HCT116 (cell line): ENCODE measurements at regions not wholly inside any gene's neighbourhood (a gene's known extent, or its start where the extent isn't known, plus 50 kb on each side); places are given as distances from the start of the nearest gene placed in this dataset.

Experiments used
- CEBPB ChIP-seq: IDR thresholded peaks from 2 replicates; pipeline ENCODE4 v1.6.1; 2012; ENCODE audit warnings: low read depth
- ZNF274 ChIP-seq: fragments of 200-500 bp; sonication (Bioruptor generic); IDR thresholded peaks from 2 replicates; pipeline ENCODE4 v1.6.1; 2014; ENCODE audit warnings: mild to moderate bottlenecking, low read depth, low read length, inconsistent platforms
- TF ChIP-seq, protein P1 (sequence below), 3 experiments: fragments of 200-600 bp in 1 of 3; sonication (generic) in 1 of 3; IDR thresholded peaks in 2 of 3; conservative IDR thresholded peaks in 1 of 3; 2 replicates each; pipeline ENCODE4 v1.5.1; 2012 to 2017; ENCODE audit warnings: low read depth in 2 of 3, low read length in 2 of 3, antibody characterized with exemption in 1 of 3, borderline replicate concordance in 1 of 3, control low read depth in 1 of 3, mild to moderate bottlenecking in 1 of 3, mixed read lengths in 1 of 3, mixed run types in 1 of 3, moderate library complexity in 1 of 3; ENCODE audit not compliant: insufficient read depth in 1 of 3
- TF ChIP-seq, protein P2 (sequence below): IDR thresholded peaks from 2 replicates; pipeline ENCODE4 v1.6.1; 2012

DNA sequence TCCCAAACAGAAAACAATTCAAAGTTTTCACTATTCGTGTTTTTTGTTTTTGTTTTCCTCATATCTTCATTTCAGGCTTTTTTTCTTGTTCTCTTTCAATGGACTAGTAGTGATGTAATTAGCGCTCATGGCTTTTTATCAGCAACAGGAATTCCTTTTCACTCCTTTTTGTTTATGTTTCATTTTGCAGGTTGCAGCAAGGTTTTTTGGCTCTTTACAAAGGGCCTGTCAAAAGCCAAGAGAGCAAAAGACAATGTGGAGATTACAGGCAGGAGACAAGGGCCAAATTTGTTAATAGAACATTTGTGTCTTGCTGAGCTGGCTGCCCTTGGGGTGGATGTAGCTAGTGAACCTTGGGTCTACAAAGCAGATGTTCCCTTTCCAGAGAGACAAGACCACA, 467.4 kb upstream of the CDH20 start:
- TF ChIP-seq CEBPB, result no peak
- TF ChIP-seq, protein P1, sequence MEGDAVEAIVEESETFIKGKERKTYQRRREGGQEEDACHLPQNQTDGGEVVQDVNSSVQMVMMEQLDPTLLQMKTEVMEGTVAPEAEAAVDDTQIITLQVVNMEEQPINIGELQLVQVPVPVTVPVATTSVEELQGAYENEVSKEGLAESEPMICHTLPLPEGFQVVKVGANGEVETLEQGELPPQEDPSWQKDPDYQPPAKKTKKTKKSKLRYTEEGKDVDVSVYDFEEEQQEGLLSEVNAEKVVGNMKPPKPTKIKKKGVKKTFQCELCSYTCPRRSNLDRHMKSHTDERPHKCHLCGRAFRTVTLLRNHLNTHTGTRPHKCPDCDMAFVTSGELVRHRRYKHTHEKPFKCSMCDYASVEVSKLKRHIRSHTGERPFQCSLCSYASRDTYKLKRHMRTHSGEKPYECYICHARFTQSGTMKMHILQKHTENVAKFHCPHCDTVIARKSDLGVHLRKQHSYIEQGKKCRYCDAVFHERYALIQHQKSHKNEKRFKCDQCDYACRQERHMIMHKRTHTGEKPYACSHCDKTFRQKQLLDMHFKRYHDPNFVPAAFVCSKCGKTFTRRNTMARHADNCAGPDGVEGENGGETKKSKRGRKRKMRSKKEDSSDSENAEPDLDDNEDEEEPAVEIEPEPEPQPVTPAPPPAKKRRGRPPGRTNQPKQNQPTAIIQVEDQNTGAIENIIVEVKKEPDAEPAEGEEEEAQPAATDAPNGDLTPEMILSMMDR (IDR thresholded peaks at IDR 0.05 in 2 of 3, conservative IDR thresholded peaks at IDR 0.05 in 1 of 3; ENCODE audit: borderline replicate concordance in 1 of 3, insufficient read depth in 1 of 3, low read depth in 2 of 3, low read length in 2 of 3), result no peak
- TF ChIP-seq, protein P2, sequence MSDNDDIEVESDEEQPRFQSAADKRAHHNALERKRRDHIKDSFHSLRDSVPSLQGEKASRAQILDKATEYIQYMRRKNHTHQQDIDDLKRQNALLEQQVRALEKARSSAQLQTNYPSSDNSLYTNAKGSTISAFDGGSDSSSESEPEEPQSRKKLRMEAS, result no peak
- TF ChIP-seq ZNF274, result no peak
